ENCODE measurements at regions not wholly inside any gene's neighbourhood (a gene's known extent, or its start where the extent isn't known, plus 50 kb on each side); places are given as distances from the start of the nearest gene placed in this dataset.
"Not testable (repeated sequence)": the region's sequence is repeated elsewhere in the genome, so short reads cannot be mapped to it uniquely, and the experiment has no call there.

- no peak for DNase-seq (ENCODE audit: low read depth, low spot score)
Observed at GRCh38 chr3:81859524-81859923, 98.1 kb upstream of the GBE1 start.

GRCh38 chr3:81853431-81853830 is 92.0 kb upstream of the GBE1 start:
- H3K27ac ChIP-seq = no peak overlapping the region
- no peak for DNase-seq (ENCODE audit: low read depth, low spot score)

More at GRCh38 chr3:81859524-81859923, 98.1 kb upstream of the GBE1 start:
- no peak overlapping the region for H3K27ac ChIP-seq

- no peak for DNase-seq (ENCODE audit: low read depth, low spot score)
- no peak overlapping the region for H3K27ac ChIP-seq
Observed at GRCh38 chr3:81851176-81851575, 89.7 kb upstream of the GBE1 start.

GRCh38 chr3:81846988-81847387 is 85.5 kb upstream of the GBE1 start:
- H3K27ac ChIP-seq = no peak overlapping the region
- no peak for DNase-seq (ENCODE audit: low read depth, low spot score)

GRCh38 chr3:81841540-81841939 is 80.1 kb upstream of the GBE1 start:
- DNase-seq (ENCODE audit: low read depth, low spot score) = no peak
- no peak overlapping the region for H3K27ac ChIP-seq

GRCh38 chr3:81839504-81840094 is 78.2 kb upstream of the GBE1 start:
- DNase-seq (ENCODE audit: low read depth, low spot score) = no peak
- no peak overlapping the region for H3K27ac ChIP-seq

- no peak for DNase-seq (ENCODE audit: low read depth, low spot score)
- H3K27ac ChIP-seq = no peak overlapping the region
Observed at GRCh38 chr3:81838457-81838856, 77.0 kb upstream of the GBE1 start.

- DNase-seq (ENCODE audit: low read depth, low spot score) = no peak
Observed at GRCh38 chr3:81837071-81837593, 75.7 kb upstream of the GBE1 start.

GRCh38 chr3:81829937-81830336 is 68.5 kb upstream of the GBE1 start:
- no peak overlapping the region for H3K27ac ChIP-seq
- no peak for DNase-seq (ENCODE audit: low read depth, low spot score)

More at GRCh38 chr3:81837071-81837593, 75.7 kb upstream of the GBE1 start:
- H3K27ac ChIP-seq = no peak overlapping the region

GRCh38 chr3:81829272-81829671 is 67.8 kb upstream of the GBE1 start:
- DNase-seq (ENCODE audit: low read depth, low spot score); H3K27ac ChIP-seq: not testable (repeated sequence)

GRCh38 chr3:81823882-81824395 is 62.5 kb upstream of the GBE1 start:
- DNase-seq (ENCODE audit: low read depth, low spot score) = no peak
- H3K27ac ChIP-seq = no peak overlapping the region

- H3K27ac ChIP-seq = no peak overlapping the region
- DNase-seq (ENCODE audit: low read depth, low spot score) = no peak
Observed at GRCh38 chr3:81823086-81823485, 61.6 kb upstream of the GBE1 start.

- DNase-seq (ENCODE audit: low read depth, low spot score) = no peak
- H3K27ac ChIP-seq = no peak overlapping the region
Observed at GRCh38 chr3:81816473-81817250, 55.2 kb upstream of the GBE1 start.

- not testable (repeated sequence) for H3K27ac ChIP-seq; DNase-seq (ENCODE audit: low read depth, low spot score)
Observed at GRCh38 chr3:81812098-81812497, 50.7 kb upstream of the GBE1 start.
